ENCODE measurements at regions not wholly inside any gene's neighbourhood (a gene's known extent, or its start where the extent isn't known, plus 50 kb on each side); places are given as distances from the start of the nearest gene placed in this dataset.

DNA sequence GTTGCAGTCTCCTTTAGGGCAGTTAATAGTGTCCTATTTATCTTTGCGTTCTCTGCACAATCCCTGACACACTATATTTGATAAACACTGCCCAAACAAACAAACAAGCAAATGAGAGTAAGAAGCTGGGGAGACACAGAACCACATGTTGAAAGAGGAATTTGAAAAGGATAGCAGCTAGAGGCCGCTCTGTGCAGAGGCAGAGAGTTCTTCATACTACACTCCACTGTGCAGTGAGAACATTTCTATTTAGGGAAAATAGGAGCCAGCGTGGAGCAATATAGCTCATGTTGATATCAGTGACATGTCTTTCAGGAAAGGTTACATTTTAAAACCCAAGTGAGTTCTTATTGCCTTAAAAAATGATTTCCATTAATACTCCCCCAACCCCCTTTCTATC lies 140.3 kb upstream of the SEL1L start:
- DNase-seq, result no peak

DNA sequence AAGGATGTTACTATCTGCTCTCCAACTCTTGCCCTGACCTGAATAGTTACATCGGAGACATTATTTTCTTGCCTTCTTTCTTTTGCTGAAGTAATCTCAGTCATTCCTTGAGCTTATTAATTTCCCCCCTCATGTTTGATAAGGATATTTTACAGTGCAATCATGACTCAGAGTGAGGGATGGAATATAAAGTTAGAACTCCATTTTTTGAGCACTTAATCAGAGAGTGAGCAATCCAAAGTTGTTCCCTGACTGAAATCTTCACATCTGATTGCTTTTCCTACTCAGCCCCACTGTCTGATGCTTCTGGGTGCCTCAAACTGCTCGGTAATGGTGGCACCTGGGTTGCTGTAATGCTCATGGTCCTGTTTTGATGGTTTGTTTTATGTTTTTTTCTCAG lies 142.7 kb upstream of the SEL1L start:
- DNase-seq, result no peak

DNA sequence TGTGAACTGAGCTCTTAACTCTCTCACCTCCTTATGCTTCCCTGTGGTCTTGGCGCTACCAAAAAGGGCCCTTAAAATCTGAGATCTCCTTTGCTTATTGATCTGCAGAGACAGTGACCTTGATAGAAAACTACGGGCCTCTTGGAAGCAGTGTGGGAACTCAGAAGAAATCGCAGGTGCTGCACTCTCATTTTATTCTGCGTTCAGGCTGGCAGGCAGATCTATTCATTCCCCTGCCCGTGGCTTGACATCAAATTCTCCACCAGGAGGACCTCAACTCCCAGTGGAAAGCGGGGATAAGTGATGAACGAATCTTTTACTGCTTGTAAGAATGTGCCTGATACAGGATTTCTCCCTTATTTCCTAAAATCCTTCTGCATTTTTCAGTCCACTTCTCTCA lies 143.2 kb upstream of the SEL1L start:
- no peak for DNase-seq

DNA sequence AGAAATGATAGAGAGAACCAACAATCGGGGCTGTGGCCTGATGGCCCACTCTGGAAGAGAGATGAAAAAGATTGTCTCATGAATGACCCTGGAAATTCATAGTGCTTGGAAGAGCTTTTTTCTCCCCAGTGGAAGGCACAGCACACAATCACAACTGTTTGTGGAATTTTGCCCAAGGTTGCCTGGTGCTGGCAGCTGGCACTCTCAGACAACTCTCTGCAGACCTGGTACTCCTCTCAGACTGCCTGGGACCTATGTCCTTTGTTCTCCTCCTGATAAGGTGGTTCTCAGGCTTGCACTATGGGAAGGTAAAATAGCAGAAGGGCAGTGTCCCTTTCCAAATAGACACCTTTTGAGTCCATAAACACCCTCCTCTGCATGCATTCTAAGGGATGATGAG lies 144.1 kb upstream of the SEL1L start:
- no peak for DNase-seq

DNA sequence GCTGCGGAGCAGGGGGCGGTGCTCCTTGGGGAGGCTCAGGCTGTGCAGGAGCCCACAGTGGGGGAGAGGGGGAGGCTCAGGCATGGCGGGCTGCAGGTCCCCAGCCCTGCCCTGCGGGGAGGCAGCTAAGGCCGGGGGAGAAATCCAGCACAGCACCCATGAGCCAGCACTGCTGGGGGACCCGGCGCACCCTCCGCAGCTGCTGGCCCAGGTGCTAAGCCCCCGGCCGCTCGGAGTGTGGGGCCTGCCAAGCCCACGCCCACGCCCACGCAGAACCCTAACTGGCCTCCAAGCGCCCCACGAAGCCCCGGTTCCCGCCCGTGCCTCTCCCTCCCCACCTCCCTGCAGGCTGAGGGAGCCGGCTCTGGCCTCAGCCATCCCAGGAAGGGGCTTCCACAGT lies 145.6 kb upstream of the SEL1L start:
- DNase-seq, result no peak

DNA sequence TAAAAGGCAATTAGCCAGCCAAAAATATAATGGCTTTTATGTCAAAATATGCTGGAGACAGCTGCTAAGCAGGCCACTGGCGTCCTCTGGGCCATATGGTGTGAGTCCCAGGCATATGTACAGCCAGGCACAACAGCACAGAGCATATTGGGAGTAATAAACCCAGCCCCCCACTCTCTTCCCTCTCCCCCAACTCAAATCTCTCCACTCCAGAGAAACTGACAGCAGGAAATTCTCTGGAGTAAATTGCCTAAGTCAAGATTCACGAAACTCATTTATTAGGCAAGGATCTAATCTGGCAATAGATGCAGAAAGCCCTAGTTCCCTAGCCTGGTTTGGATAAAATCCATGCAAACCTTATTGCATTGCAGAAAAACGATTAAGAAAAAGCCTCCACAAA lies 147.9 kb upstream of the SEL1L start:
- DNase-seq, result no peak

DNA sequence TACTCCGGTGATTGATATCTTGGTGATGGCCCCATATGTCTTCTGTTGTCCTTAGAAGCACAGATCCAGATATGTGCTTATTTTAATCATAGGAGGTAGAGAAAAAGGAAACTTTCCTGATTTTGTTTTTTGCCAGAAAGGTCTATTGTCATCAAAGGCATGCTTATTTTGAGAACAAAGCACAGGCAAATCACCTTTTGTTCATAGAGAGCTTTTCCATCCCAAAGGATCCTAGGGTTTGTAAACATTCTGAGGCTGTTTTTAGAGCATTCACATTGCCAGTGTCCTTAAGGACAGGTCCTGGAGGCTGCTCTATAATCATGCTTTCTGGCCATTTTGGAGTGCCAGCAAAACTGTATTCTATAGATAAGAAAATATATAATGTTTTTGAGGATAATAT lies 148.5 kb upstream of the SEL1L start:
- DNase-seq, result no peak

DNA sequence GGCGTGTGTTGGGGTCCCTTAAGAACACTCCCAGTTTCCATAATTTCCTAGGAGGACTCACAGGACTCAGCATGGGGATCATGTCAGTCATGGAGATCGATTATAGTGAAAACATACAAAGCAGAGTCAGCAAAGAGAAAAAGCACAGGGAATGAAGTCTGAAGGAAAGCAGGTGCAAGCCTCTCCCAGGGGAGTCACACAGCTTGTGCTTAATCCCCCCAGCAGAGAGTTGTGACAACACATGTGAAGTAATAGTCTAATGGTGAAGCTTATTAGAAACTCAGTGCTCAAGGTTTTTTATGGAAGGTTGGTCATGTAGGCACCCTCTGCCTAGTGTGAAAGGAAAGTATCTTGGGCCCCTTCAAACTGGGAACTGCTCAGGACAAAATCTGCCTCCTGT lies 149.0 kb upstream of the SEL1L start:
- DNase-seq, result no peak

DNA sequence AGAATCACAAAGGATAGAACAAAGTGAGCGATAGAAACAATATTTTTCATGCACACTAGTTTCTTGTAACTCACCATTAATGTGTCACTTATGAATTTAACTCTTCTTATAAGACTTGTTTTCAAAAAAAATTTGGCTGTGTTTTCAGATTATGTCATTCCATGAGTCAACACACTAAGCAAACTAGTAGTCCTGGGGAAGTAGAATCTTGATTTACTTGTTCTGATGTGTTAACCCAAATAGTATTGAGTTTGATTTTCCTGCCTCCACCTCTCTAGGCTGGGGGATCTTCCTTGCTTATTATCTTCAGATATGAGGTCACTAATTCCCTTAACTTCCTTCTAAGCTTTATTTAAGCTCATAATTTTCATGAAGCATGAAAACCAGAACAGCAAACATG lies 151.0 kb upstream of the SEL1L start:
- no peak for DNase-seq

DNA sequence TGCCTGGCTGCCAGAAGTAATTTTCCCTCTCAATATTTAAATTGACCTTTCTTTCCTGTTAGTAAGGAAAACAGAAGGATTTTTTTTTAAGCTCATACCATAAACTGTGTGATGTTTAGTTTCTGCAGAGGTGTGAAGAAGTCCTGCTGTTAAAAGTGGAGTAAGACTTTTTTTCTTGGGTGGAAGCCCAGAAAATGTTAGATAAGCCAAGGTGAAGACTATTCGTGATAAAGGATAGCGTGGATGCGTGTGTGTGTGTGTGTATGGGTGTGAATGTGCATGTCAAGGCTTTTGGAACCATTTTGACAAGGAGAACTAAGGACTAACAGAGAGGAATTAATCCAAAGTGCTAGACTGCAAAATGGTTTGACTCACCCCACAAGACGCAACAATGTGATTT lies 152.9 kb upstream of the SEL1L start:
- no peak for DNase-seq

DNA sequence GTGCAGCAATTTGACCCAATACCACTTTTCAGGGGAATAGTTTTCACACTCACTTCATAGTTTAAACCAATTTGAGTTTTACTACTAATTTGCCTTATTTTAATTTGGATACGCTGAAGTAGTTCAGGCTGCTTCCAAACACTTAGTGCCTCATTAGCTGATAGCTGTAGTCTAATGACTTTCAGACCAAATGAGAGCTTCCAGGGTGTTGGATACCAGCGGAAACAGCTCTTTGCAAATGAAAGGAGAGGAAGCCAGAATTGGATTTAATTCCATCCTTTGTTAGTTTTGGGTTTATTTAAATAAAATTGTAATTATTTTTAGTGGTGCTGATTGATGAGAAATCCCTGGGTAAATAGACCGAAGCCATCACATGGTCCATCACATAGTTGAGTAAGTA lies 158.3 kb upstream of the SEL1L start:
- DNase-seq, result no peak

DNA sequence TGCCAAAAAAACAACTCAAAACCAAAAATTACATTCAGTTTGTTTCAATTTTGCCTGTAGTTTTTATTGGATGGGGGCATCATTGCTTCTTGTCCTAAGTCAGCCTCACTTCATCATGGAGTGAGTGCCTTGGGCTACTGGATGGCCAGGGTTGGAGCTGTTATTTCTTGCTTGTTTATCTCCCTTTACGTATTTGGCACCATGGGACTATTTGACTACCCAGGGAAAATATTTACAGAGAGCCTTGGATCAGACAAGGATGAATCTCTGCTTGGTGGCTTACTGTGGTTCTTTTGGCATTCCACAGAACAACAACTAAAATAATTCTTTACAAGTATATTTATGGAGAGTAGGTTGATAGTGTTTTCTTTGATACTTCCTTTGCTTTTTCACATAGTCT lies 160.8 kb upstream of the SEL1L start:
- DNase-seq, result no peak

DNA sequence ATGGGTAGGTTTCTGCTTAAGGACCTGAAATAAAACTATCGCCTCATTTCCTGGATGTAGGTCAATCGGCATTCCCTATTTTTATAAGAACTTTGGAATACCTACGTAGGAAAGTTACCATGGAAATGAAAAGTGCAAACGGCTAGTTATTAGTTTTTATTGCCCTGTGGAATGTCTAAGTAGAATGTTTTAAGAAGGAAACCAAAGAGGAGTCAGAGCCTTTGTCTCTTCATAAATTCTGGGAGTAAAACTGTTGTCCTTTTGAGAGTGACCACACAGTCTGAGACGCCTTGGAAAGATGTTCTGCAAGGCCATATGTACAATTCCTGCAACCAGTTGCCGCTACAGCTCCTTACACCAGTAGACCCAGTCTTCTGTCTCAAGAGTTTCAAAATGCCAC lies 176.0 kb upstream of the SEL1L start:
- DNase-seq, result no peak

DNA sequence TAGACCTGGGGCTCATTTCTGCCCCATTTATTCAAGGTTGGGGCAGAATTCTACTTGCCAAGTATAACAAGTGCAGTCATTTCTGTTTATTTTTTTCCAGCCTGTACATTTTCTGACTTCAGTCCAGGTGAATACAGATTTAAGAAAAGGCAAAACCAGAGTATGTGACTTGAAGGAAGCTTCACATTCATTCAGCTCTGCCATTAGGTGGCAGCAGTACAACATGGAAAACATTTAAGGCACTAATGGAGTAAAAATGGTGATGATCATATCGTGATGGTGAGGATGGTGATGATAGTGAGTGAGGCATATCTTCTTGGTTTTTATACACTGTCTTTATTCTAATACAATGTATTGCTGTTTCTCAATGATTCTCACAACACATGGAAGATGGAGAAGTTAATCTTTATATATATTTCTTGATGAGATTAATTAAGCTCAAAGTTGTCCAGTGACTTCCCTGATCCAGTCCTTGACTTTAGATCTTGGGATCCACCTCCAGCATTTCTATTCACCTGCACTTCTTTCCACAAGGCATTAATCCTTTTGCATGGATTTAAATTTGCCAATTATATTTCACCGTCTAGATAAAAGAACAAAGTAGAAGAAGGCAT lies 176.7 kb upstream of the SEL1L start:
- no peak for DNase-seq

DNA sequence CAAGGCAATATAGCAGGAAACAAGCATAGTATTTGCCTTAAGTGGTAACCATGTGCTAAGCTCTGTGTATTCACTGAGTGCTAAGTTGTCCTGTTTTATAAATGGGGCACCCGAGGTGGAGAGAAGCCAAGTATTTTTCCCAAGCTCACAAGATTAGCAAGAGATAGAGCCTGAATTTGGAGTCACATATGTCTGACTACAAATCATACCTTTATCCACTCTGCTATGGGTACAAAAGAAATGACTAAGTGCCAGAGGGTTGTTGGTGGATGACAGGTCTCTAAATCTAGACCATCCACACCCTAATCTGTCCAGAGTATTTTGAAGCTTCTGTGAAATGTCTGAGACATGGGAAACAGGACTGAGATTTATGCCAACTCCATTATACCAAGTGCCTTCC lies 182.1 kb upstream of the SEL1L start:
- no peak for DNase-seq

DNA sequence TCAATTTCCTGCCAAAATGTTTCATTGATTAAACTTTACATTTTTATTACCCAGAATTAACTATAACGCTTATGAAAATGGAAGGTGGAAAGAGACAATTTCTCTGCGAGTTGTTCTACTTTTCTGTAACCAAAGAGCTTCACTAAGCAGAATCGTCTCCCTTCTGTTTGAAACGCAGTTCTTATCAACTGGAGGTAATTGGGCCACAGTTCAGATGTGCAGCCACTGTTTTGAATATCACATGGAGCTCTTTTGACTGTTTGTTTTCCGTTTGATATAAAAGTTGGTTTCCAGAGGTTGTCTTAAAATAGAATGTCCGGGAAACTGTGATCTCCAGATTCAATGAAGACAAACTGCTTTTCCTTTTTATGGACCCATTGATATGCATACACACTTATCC lies 183.3 kb upstream of the SEL1L start:
- no peak for DNase-seq

DNA sequence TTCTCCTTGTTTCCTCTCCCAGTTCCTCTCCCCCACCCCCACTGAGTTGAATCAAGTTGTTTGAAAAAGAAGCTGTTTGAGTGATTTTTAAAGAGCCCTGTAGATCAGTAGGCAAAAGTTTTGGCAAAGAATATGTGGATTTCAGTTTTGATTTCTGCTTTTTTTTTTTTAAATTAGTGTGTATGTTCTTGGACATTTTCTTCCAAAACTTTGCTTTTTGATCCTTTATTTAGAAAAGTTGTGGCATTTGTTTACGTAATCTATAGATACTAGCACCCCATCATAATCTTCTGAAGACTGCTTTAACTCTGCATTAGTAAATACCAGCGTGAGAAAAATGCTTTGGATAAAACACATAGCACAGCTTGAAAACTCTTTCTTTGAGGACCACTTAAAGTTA lies 190.3 kb upstream of the SEL1L start:
- no peak for DNase-seq

DNA sequence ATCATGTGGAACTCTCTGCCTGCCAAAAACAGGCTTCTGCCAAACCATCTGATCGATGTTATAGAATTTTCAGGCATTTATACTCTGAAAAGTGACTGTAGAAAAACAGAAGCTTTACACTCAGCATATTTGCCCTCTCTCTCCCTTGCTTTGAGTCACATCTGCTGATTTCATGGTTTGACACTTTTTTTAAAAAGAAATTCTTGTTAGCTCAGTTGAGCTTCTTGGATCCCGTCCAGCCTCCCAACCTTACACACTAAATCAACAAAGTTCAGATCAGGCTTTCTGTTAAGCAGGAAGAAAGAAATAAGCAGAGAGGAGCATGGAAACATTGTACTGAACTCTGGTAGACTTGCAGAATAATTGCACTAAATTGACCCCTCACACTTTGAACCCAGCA lies 193.6 kb upstream of the SEL1L start:
- no peak for DNase-seq

DNA sequence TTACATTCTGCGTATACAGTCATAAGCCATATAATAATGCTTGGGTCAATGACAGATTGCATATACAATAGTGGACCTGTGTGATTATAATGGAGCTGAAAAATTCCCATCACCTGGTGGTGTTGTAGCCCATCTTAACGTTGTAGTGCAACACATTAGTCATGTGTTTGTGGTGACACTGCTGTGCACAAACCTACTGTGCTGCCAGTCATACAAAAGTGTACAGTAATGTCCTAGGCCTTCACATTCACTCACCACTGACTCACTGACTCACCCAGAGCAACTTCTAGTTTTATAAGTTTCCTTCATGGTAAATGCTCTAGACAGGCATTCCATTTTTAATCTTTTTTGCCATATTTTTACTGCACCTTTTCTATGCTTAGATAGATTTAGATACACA lies 194.8 kb upstream of the SEL1L start:
- no peak for DNase-seq

DNA sequence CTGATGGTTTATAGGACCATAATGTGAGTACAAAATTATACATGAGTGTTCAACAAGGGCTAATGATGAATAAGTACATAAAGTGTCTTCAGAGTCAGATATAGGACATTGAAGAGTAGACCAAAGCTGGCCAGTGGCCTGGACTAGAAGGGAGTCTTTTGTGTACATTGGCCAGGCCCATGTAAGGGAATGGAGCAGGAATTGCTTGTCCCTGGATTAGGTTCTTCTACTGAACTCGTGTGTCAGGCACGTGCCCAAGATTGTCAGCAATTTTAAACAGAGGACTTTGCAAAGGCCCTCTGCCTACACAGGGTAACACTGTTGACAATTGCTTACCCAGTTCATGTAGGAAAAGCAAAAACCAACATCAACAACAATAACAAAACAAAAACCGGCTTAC lies 196.0 kb upstream of the SEL1L start:
- no peak for DNase-seq

DNA sequence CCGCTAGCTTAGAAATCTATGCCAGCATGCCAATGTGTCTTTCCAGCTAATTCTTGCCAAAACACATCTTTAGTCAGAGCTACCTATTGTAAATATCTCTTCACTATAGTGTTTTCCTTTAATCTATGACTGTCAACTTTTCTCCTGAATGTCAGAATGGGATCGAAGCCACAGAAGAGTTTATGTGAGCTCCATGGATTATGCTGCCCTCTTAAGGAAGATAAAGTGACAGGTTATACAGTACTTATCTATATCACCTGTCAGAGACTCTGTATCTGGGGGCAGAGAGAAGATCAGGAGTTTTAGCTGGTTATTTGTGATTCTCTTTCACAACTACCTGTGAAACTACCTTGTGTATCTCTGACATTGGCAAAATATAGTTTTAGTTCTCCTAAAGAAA lies 204.3 kb upstream of the SEL1L start:
- no peak for DNase-seq

DNA sequence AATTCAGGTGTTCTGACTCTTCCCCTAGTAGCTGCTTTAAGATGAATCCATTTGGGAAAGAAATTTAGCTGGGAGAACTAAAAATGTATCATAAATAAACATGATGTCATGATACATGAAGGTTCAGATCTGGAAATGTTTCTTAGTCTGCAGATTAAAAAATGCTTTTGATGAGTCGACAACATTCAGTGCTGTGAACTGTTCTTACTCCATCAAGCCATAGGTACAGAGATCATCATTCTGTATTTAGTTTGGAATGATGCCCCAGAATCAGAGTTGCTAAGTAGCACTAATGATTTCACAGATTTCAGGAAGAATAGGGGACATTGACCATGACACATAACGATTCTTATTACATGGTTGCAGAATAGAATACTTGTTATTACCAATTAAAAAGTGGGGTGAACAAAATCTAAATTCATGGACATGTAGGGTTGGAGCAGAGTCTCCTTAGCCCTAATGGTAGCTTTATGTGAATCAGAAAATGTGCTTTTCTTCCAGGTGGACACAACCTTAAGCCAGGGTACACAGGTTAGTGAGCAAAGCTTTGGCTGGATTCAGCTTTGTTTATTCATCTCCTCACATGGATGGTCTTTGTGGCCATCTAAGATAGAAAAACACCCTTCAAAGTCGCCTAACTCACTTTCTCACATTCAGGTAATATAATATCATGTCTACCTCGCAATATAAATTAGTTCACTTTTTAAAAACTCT lies 205.4 kb upstream of the SEL1L start:
- DNase-seq, result no peak

DNA sequence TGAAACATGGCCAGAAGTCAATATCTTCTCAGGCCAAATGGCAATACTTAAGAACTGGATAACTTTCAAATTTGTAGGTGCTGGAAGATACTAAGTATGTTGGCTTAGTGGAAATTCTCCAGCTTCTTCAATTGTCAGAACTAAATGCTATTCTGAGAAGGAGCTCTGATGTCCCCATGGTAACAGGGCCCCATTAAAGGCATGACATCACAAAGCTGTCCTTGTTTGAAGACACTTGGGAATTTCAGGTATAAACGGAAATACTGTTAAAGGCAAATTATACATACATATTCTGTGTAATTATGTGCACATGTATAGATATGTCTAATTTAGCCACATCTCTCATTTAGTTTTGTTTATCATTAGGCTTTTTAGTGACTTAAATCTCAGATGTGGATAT lies 210.0 kb upstream of the SEL1L start:
- no peak for DNase-seq

DNA sequence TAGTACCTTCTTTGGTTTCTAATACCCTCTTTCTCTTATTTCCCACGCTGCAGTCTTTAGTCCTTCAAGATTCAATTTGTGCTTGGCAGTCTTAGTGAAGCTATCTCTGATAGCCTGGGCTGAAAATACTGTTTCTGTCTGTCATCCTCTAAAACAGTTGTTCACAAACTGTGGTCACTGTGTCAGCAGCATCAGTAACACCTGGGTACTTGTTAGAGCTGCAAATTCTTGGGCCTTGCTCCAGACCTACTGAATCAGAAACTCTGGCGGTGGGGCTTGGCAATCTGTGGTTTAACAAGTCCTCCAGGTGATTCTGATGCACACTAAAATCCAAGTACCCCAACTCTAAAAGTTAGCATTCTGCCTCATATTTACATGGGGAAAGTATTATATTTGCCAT lies 217.5 kb upstream of the SEL1L start:
- no peak for DNase-seq

DNA sequence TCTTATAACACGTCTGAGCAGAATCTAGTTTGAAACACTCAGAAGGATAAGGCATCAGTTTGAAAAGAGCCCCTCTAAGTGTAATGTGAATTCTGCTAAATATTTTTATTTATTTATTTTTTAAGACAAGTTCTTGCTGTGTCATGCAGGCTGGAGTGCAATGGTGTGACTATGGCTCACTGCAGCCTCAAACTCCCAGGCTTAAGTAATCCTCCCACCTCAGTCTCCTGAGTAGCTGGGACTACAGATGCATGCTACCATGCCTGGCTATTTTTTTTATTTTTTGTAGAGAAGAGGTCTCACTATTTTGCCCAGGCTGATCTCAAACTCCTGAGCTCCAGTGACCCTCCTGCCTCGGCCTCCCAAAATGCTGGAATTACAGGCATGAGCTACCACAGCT lies 225.9 kb upstream of the SEL1L start:
- DNase-seq, result no peak
